Superior temporal gyrus (tissue), 1 donor: ENCODE measurements at regions not wholly inside any gene's neighbourhood (a gene's known extent, or its start where the extent isn't known, plus 50 kb on each side); places are given as distances from the start of the nearest gene placed in this dataset.

ENCODE experiments used
- DNase-seq: peaks from one replicate; pipeline ENCODE4 v3.0.0-alpha.2; 2016; ENCODE audit errors: extremely low spot score

DNA sequence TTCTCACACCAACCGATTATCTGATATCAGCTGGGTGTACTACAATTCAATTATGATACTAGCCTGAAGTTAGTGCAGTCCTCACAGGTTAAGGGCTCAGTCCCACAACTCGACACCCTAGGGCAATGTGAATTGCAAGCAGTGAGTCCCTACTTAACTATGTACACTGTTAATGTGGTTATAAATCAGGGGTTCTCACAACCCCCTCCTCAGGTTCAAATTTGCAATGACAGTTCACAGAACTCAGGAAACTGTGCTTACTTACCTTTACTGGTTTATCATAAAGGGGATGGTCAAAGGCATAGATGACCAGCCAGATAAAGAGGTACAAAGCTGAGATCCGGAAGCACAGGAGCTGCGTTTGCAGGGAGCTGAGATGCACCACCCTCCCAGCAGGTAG is 1379.1 kb upstream of the CDH2 start:
- DNase-seq, result no peak

DNA sequence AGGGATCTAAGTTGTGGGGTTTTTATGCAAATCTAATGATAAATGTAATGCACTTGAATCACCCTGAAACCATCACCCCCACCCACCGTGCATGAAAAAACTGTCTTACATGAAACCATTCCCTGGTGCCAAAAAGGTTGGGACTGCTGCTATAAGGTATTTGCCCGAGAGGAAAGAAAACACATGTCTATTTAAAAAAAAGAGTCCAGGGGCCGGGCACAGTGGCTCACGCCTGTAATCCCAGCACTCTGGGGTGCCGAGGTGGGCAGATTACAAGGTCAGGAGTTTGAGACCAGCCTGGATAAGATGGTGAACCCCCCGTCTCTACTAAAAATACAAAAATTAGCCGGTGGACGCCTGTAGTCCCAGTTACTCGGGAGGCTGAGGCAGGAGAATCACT is 1372.8 kb upstream of the CDH2 start:
- DNase-seq, result no peak

DNA sequence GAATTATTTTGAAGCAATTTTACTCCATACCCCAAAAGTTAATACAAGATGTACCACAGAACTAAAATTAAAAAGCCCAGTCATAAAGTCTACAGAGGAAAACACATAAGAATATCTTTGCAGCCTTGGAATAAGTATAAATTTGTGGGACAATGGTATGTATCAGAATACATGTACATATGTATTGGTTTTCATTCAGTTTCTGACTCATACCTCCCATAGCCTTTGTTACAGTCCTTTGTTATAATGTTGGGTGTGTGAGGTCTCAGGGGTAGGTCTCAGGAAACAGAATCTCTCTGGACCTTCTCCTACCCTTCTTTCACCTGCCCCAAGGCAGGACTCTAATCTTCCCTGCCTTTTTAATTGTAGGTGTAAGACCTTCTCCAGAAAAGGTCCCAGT is 1370.7 kb upstream of the CDH2 start:
- DNase-seq, result no peak

DNA sequence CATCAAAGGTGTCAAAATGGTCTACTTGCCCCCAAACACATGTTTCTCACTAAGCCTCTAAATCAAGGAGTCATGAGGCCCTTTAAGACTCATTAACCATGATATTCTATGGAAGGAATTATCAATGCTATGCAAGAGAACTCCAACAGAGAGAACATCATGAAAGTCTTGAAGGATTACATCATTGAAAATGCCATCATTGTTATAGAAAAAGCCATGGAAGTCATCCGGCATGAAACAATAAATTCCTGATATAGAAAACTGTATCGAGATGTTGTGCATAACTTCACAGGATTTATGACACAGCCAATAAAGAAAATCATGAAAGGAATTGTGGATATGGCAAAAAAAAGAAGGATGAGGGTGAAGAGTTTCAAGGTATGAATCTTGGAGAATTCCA is 1363.6 kb upstream of the CDH2 start:
- DNase-seq, result no peak

DNA sequence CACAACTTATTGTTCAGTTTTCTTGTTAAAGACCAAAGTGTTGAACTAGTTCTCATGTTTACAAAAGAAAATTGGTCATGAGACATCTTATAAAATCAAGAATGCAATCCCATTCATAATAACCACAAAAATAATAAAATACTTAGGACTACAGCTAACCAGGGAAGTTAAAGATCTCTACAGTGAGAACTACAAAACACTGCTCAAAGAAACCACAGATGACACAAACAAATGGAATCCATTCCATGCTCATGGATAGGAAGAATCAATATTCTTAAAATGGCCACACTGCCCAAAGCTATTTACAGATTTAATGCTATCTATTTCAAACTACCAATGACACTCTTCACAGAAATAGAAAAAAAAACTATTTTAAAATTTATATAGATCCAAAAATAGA is 1354.8 kb upstream of the CDH2 start:
- DNase-seq, result no peak

GRCh38 chr18:29523371-29523770 is 1346.4 kb upstream of the CDH2 start:
- DNase-seq, result no peak

DNA sequence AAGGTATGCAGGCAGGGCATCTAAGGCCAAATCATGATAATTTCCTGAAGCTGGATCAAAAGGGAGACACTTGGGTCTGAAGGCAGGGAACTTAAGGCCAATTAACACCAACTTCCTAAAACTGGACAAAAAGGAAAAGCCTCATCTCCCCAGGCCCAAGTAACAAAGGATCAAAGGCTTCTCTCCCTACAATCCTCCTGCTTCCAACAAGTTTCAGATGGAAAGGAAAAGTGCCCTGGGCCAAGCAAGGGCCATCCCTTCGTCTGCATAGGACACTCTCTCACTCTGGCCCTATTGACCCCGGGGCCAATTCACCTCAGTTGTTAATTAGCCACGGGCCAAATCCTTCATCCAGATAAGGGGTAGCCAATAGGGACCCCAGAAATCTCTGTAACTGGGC is 1335.8 kb upstream of the CDH2 start:
- no peak for DNase-seq

- no peak for DNase-seq
Observed at GRCh38 chr18:29512203-29512602, 1335.3 kb upstream of the CDH2 start.

GRCh38 chr18:29501952-29502351 is 1325.0 kb upstream of the CDH2 start:
- no peak for DNase-seq

- no peak for DNase-seq
Observed at GRCh38 chr18:29496152-29496680, 1319.3 kb upstream of the CDH2 start.

DNA sequence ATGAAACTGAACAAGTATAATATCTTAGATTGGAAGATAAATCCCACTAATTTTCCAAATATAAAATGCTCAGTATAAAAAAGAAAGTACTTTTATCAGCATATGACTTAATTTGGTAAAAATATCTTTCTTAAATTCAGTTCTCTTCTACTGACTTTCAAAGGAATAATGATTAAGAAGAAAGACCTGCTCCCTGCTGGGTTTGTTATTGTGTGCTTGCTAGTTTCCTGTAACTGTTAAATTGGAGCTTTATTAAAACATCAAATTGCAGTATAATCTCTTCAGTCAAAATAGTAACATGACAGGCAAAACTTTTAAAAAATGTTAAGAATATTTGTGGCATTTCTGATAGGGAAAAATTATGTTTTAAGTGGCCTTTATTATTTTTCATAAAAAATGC is 1317.4 kb upstream of the CDH2 start:
- no peak for DNase-seq

- DNase-seq, result no peak
Observed at GRCh38 chr18:29491907-29492306, 1315.0 kb upstream of the CDH2 start.

DNA sequence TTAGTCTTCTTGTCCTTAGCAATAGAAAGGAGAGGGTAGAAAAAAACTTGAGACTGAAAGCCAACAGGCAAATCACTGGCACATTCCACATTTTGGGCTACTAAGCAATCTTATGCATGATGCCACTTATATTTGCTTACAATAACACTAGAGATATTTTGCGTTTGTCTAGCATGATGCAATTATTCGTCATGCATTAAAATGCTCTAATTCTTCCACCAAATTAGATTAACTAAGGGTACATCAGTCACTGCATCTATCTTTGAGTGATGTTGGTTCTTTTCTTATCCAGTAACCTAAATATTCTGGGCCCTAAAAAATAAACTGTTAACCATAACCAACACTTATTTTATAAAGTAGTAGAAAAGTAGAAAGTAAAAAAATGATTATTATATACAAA is 1311.7 kb upstream of the CDH2 start:
- DNase-seq, result no peak

DNA sequence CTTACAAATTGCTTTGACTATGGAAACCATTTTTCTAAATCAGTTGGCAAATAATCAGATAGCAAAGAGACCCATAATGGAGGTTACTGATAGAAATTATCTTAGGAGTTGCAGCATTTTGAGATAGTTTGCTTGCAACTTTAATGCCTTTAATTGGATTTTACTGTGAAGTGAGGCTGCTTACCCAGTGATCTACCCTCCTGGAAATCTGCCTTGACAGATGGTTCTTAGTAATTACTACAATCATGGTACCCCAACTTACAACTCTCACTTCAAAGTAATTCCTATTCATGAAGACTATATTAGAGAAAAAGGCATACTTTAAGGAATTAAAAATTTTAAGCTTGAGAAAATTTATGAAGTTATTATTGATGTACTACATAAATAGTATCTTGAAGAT is 1288.6 kb upstream of the CDH2 start:
- DNase-seq, result no peak

DNA sequence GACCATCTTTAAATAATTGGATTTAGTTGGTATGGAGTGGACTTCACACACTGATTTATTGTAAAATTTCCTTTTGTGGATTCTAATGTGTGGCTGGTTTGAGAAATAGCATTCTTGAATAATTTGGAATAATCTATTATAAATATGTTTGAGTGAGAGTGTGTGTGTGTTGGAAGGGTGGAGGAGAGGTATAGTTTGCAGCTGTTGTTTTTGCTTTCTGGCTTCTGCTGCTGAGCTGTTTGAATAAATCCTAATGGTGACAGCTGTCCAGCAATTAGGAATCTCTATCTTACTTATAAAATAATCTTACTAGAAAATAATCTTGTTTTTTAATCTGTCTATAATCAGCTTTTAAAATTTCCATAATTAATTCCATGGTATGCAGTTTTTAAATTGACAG is 1283.0 kb upstream of the CDH2 start:
- no peak for DNase-seq

- DNase-seq, result no peak
Observed at GRCh38 chr18:29457316-29457889, 1280.5 kb upstream of the CDH2 start.

DNA sequence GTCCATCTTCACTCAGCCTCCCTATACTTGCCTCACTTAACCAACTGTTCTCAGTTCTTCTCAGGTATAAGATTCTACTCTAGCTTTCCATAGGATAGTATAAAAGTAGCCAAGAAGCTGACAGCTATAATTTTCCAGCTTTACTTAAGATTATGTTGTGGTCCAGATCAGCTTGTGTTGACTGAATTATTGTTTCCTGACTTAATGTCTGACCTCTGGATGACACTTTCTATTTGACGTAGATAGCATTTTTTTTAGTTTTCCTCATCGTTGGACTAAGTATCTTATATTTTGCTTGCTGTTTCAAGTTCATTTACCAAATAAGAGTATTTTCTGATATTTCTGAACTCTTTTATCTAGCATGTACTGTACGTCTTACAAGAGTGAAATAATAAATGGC is 1272.5 kb upstream of the CDH2 start:
- DNase-seq, result no peak

GRCh38 chr18:29439398-29439797 is 1262.5 kb upstream of the CDH2 start:
- no peak for DNase-seq

DNA sequence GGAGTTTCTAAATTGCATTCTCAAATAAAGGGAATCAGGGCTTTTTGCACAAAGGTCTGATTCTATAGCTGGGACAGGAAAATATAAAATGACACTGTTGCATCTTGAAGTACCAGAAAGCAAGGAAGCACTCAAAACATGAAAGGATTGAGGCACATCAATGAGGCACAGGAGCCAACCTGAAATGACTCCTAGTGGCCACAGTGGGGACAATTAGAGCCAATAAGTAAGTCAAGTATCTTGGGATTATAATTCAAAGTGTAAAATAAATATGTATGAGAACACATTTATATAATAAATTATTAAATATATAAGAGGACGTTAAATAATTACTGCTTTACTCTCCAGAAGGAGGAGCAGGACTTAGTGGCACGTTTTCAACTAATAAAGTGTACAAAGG is 1259.5 kb upstream of the CDH2 start:
- DNase-seq, result no peak

DNA sequence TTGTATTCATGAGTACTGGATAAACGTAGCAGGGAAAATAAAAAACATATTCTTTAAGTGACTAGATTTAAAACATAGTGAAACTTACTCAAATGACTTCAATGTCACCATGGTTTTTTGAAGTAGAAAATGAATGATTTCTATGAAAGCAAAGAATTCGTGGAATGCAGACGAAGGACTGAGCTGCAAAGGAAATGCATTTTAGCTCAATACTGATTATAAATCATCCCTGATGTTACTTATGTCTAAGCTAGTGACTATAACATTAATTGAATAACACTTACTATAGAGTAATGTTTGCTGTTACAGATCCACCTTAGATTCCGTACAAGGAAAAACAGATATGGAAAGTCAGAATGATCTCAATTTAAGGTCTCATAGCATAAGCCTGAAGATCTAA is 1257.7 kb upstream of the CDH2 start:
- no peak for DNase-seq

GRCh38 chr18:29430416-29430815 is 1253.5 kb upstream of the CDH2 start:
- DNase-seq, result no peak

DNA sequence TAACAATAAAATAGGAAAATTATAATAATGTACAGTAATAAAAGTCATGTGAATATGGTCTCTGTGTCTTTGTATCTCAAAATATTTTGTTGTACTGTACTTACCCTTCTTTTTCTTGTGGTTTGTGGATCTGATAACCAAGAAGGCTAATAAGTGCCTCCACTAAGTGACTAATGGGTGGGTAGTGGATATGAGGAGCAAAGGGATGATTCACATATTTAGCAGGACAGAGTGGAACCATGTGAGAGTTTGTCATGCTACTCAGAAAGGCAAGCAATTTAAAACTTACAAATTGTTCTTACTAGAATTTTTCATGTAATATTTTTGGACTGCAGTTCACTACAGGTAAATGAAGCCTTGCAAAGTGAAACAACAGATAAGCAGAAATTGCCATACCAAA is 1241.2 kb upstream of the CDH2 start:
- no peak for DNase-seq

GRCh38 chr18:29406996-29407395 is 1230.1 kb upstream of the CDH2 start:
- no peak for DNase-seq

DNA sequence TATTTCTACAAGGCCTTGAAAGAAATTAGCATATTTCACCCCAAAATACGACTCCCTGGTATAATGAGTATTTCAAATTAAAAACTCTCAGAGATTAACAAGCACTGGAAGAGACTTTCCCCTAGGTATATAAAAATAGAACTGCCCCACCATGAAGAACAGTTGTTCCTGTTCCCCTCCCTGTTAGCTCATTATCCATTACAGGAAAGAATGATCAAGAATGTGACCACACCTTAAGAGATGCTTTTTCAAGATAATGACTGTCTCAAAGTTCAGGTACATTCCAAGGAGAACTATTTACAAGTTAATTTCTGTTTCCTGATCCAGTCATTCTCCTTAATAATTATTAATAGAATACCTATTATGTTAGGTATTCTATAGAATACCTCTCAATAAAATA is 1220.6 kb upstream of the CDH2 start:
- DNase-seq, result no peak
